Panc1 (cell line): ENCODE measurements at regions not wholly inside any gene's neighbourhood (a gene's known extent, or its start where the extent isn't known, plus 50 kb on each side); places are given as distances from the start of the nearest gene placed in this dataset.

ENCODE experiments used
- ATAC-seq: fragments of 200-7000 bp; cut with Tn5 transposase; 2 replicates; pipeline ENCODE4 v1.9.1; 2020; ENCODE audit warnings: mild to moderate bottlenecking, moderate library complexity
- BruUV-seq: library from RNA; stranded (reverse); fragments of 400-500 nt; replicated peaks from 2 replicates; lab custom pipeline; 2021; lab: Mats Ljungman, UMichigan
- CTCF ChIA-PET: fragments of 300-600 bp; sonication (Branson Sonifier 250); formaldehyde crosslinking; loops from one replicate; lab custom pipeline; 2022; ENCODE audit warnings: antibody characterized with exemption; lab: Charles Lee
- POLR2A ChIA-PET: fragments of 300-600 bp; sonication (Branson Sonifier 250); formaldehyde crosslinking; loops from one replicate; lab custom pipeline; 2022; ENCODE audit warnings: antibody characterized with exemption; lab: Charles Lee
- DNase-seq: peaks from one replicate; pipeline ENCODE4 v3.0.0-alpha.2; 2010; ENCODE audit warnings: low read depth, low spot score
- H3K27ac ChIP-seq: 2 replicates; pipeline ENCODE4 v1.5.1; 2011; ENCODE audit warnings: mild to moderate bottlenecking, low read length, inconsistent platforms
- H3K27me3 ChIP-seq: fragments of 200-500 bp; sonication (Bioruptor generic); 2 replicates; pipeline ENCODE4 v1.6.0; 2014; ENCODE audit warnings: low read length, inconsistent platforms; ENCODE audit not compliant: control insufficient read depth, insufficient read depth
- H3K36me3 ChIP-seq: fragments of 200-500 bp; sonication (Bioruptor generic); 2 replicates; pipeline ENCODE4 v1.5.1; 2014; ENCODE audit warnings: inconsistent platforms, mild to moderate bottlenecking, low read length, moderate library complexity; ENCODE audit not compliant: control insufficient read depth, insufficient read depth
- H3K4me1 ChIP-seq: 2 replicates; pipeline ENCODE4 v1.5.1; 2011; ENCODE audit warnings: inconsistent platforms, mild to moderate bottlenecking, low read length, moderate library complexity; ENCODE audit not compliant: control insufficient read depth, insufficient read depth
- H3K4me3 ChIP-seq, 2 experiments: 2 replicates each; pipeline ENCODE4 v1.5.1; 2011 to 2012; ENCODE audit warnings: low read depth in 2 of 2, low read length in 2 of 2, mild to moderate bottlenecking in 2 of 2, inconsistent platforms in 1 of 2, moderate library complexity in 1 of 2
- H3K9me3 ChIP-seq: fragments of 200-500 bp; sonication (Bioruptor generic); 2 replicates; pipeline ENCODE4 v1.5.1; 2014; ENCODE audit warnings: low read depth, mild to moderate bottlenecking, inconsistent platforms, low read length, moderate library complexity; ENCODE audit not compliant: control insufficient read depth, insufficient read depth
- POLR2AphosphoS5 ChIP-seq: IDR thresholded peaks from 2 replicates; pipeline ENCODE4 v1.6.1; 2012; ENCODE audit warnings: mild to moderate bottlenecking, low read depth, low read length, moderate library complexity
- SIN3A ChIP-seq: IDR thresholded peaks from 2 replicates; pipeline ENCODE4 v1.6.1; 2012; ENCODE audit warnings: low read depth, mild to moderate bottlenecking, low read length, moderate library complexity, borderline replicate concordance; ENCODE audit not compliant: insufficient read depth
- TCF7L2 ChIP-seq: IDR thresholded peaks from 2 replicates; pipeline ENCODE4 v1.6.1; 2011; ENCODE audit warnings: mild to moderate bottlenecking, low read depth, low read length, inconsistent platforms
- in situ Hi-C: cut with HindIII; loops from 2 replicates; pipeline ENCODE4 v1.10.0; 2016; ENCODE audit warnings: low sequenced_read_pairs, low pct_unique_long_range_greater_than_20kb
- intact Hi-C: fragments of 100-400 bp; cut with micrococcal nuclease; formaldehyde crosslinking; loops from one replicate; pipeline ENCODE4 v1.10.0; 2022; ENCODE audit not compliant: unreplicated experiment
- TF ChIP-seq, protein P1 (sequence below): fragments of 450-650 bp; IDR thresholded peaks from 2 replicates; pipeline ENCODE4 v1.5.1; 2017; ENCODE audit warnings: mild to moderate bottlenecking
- TF ChIP-seq, protein P2 (sequence below), 2 experiments: IDR thresholded peaks; 2 replicates each; pipeline ENCODE4 v1.6.1; 2011 to 2012; ENCODE audit warnings: low read depth in 2 of 2, control low read depth in 1 of 2, low read length in 1 of 2, mild to moderate bottlenecking in 1 of 2, moderate library complexity in 1 of 2; ENCODE audit not compliant: insufficient read depth in 1 of 2

DNA sequence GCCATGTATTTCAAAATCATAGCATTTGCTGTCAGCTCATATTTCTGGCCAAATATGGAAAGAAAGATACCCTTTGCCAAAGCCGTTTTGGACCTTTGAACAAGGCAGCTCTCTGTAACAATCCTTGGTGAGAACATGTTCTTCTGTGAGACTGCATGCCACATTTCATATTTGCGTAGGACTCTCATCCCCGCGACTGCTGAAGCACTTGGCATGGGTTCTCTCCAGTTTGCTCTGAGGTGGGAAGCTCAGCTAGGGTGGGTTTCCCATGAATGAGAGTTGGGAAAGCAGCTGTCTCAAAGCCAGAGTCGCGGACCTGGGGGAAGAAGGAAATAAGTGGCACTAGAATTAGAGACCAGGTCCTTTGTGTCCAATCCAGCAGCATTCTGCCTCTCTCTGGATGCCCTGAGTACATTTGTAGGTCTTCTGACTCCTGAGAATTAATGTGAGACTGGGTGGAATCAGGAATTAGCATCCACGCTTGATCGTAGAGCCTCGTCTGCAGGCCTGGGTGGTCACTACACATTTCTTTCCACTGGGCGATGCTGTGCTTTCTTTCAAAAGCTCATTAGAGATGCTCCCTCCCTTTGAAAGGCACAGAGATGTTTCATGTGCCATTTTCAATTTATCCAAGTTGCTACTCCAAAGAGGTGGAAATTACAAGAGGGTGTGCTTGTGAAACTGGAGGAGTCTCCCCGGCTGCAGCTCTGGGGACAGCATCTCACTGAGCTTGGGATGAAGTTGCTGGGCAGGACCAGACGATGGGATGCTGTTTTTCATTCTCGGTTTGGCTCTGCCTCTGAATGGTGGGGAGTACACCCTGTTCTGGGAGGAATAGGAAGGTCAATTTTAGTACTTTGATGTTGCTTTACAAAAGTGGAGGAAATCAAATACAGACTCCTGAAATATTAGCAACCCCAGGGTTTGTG lies 197.2 kb downstream of the GADD45G start:
- ChIA-PET CTCF (no interaction called here), POLR2A (no interaction called here)
- Histone ChIP-seq H3K27ac (no peak overlapping the region), H3K36me3 (no peaks in the 10 kb centered on the region), H3K4me1 (no peaks in the 10 kb centered on the region), H3K4me3 (no peak overlapping the region), H3K27me3 (no peaks in the 10 kb centered on the region), H3K9me3 (no peaks in the 10 kb centered on the region)
- intact Hi-C loops (no loop called here), in situ Hi-C loops (no loop called here)
- DNase-seq (no peak), ATAC-seq (no peak)
- no TSS peak for BruUV-seq
- no peak for TF ChIP-seq TCF7L2
- no peak for TF ChIP-seq SIN3A
- no peak for TF ChIP-seq POLR2AphosphoS5
- TF ChIP-seq, protein P1, sequence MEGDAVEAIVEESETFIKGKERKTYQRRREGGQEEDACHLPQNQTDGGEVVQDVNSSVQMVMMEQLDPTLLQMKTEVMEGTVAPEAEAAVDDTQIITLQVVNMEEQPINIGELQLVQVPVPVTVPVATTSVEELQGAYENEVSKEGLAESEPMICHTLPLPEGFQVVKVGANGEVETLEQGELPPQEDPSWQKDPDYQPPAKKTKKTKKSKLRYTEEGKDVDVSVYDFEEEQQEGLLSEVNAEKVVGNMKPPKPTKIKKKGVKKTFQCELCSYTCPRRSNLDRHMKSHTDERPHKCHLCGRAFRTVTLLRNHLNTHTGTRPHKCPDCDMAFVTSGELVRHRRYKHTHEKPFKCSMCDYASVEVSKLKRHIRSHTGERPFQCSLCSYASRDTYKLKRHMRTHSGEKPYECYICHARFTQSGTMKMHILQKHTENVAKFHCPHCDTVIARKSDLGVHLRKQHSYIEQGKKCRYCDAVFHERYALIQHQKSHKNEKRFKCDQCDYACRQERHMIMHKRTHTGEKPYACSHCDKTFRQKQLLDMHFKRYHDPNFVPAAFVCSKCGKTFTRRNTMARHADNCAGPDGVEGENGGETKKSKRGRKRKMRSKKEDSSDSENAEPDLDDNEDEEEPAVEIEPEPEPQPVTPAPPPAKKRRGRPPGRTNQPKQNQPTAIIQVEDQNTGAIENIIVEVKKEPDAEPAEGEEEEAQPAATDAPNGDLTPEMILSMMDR = no peak
- TF ChIP-seq, protein P2, sequence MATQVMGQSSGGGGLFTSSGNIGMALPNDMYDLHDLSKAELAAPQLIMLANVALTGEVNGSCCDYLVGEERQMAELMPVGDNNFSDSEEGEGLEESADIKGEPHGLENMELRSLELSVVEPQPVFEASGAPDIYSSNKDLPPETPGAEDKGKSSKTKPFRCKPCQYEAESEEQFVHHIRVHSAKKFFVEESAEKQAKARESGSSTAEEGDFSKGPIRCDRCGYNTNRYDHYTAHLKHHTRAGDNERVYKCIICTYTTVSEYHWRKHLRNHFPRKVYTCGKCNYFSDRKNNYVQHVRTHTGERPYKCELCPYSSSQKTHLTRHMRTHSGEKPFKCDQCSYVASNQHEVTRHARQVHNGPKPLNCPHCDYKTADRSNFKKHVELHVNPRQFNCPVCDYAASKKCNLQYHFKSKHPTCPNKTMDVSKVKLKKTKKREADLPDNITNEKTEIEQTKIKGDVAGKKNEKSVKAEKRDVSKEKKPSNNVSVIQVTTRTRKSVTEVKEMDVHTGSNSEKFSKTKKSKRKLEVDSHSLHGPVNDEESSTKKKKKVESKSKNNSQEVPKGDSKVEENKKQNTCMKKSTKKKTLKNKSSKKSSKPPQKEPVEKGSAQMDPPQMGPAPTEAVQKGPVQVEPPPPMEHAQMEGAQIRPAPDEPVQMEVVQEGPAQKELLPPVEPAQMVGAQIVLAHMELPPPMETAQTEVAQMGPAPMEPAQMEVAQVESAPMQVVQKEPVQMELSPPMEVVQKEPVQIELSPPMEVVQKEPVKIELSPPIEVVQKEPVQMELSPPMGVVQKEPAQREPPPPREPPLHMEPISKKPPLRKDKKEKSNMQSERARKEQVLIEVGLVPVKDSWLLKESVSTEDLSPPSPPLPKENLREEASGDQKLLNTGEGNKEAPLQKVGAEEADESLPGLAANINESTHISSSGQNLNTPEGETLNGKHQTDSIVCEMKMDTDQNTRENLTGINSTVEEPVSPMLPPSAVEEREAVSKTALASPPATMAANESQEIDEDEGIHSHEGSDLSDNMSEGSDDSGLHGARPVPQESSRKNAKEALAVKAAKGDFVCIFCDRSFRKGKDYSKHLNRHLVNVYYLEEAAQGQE (IDR thresholded peaks at IDR 0.05; ENCODE audit: insufficient read depth in 1 of 2, low read depth in 2 of 2, low read length in 1 of 2) = no peak

DNA sequence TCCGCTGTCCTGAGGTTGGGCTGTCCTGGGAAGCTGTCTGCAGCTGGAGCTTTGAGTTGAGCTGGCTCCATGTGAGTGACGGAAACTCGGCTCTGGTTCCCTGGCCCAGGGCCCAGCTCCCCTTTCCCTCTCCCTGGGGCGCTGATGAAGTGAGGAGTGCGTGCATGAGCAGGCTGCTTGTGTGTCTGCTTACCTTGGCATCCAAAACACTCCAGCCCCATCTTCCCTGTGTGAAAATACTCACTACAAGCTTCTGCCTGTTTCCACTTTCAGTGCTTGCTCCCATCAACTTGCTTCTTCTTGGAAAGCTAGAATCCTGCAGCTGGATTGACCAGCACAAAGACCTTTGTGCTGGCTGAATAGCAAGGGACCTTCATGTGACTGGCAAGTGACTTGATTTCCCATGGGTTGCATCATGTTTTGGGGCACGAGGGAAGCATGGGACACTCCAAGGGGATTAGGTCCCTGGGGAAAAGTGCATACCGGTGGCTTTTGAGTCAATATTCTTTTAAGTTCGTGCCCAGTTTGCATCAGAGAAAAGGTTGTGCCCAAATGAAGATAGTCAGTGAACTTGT lies 198.1 kb downstream of the GADD45G start:
- in situ Hi-C loops = no loop called here

More for the DNA sequence above, 198.1 kb downstream of the GADD45G start:
- ATAC-seq (no peak), DNase-seq (no peak)
- BruUV-seq = no TSS peak
- Histone ChIP-seq H3K36me3 (no peaks in the 10 kb centered on the region), H3K9me3 (no peaks in the 10 kb centered on the region), H3K4me3 (no peak overlapping the region), H3K27ac (no peak overlapping the region), H3K27me3 (no peaks in the 10 kb centered on the region), H3K4me1 (no peaks in the 10 kb centered on the region)
- ChIA-PET POLR2A (no interaction called here), CTCF (no interaction called here)
- TF ChIP-seq, protein P1 = no peak
- TF ChIP-seq POLR2AphosphoS5 (no peak), SIN3A (no peak), TCF7L2 (no peak)
- TF ChIP-seq, protein P2 (IDR thresholded peaks at IDR 0.05; ENCODE audit: insufficient read depth in 1 of 2, low read depth in 2 of 2, low read length in 1 of 2) = no peak
- intact Hi-C loops = no loop called here
